Retinal pigment epithelial cell (primary cell): ENCODE measurements at regions not wholly inside any gene's neighbourhood (a gene's known extent, or its start where the extent isn't known, plus 50 kb on each side); places are given as distances from the start of the nearest gene placed in this dataset.
"Not testable (repeated sequence)": the region's sequence is repeated elsewhere in the genome, so short reads cannot be mapped to it uniquely, and the experiment has no call there.

Experiments
- DNase-seq: peaks from one replicate; pipeline ENCODE4 v3.0.0-alpha.2; 2010; ENCODE audit warnings: low read depth
- H3K4me3 ChIP-seq: 2 replicates; pipeline ENCODE4 v1.5.1; 2011; ENCODE audit warnings: mild to moderate bottlenecking, low read length, control low read depth, moderate library complexity
- CTCF ChIP-seq: conservative IDR thresholded peaks from 2 replicates; pipeline ENCODE4 v1.5.1; 2011; ENCODE audit warnings: low read depth, low read length, control low read depth, inconsistent platforms

DNA sequence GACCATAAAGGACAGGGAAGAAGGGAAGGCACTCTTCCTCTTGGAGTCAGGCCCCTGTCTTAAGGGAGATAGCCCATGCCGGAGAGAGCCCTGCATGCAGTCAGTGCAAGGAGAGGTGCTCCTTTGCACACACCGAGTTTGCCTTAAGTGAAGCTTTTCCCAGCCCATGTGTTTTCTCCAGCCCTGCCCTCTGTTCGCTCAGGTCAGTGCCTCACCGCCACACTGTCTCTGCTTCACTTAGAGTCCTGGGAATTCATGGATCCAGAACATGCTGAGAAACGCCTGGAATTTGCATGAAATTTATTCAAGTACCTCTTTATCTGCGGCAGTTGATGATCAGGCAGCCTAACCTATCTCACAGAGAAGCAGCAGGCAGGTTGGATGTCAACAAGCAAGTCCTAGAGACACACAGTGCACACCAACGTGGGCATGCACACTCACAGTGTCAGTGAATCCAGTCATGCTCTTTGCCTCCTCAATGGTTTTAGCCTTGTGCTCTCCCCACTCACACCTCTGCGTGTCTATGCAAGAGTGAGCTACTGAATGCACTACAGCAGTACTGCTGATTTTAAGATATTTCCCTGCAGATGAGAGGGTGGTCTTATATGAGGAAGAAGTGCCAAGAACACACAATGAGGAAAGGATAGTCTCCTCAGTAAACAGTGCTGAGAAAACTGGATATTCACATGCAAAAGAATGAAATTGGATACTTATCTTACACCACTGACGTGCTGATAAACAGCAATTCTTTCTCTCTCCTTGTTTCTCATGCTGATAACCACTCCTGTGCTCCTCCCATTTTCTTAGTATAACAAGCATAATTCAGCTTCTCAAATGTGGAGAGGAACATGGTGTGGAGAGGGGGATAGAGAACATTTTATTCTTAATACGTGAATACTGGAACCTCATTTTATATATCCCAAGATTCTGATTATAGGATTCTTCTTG, 295.1 kb upstream of the CDYL start:
- DNase-seq: no peak
- no peak overlapping the region for H3K4me3 ChIP-seq
- no peak for TF ChIP-seq CTCF

GRCh38 chr6:4478098-4478497, 298.1 kb upstream of the CDYL start:
- no peak for TF ChIP-seq CTCF
- DNase-seq: no peak
- no peak overlapping the region for H3K4me3 ChIP-seq

- no peak overlapping the region for H3K4me3 ChIP-seq
- TF ChIP-seq CTCF: no peak
- no peak for DNase-seq
These were observed 301.4 kb upstream of the CDYL start for GRCh38 chr6:4474810-4475209.

GRCh38 chr6:4472969-4473642, 303.1 kb upstream of the CDYL start:
- H3K4me3 ChIP-seq: no peak overlapping the region
- TF ChIP-seq CTCF: no peak
- DNase-seq: no peak

- no peak for TF ChIP-seq CTCF
These were observed 304.0 kb upstream of the CDYL start for GRCh38 chr6:4472222-4472621.

DNA sequence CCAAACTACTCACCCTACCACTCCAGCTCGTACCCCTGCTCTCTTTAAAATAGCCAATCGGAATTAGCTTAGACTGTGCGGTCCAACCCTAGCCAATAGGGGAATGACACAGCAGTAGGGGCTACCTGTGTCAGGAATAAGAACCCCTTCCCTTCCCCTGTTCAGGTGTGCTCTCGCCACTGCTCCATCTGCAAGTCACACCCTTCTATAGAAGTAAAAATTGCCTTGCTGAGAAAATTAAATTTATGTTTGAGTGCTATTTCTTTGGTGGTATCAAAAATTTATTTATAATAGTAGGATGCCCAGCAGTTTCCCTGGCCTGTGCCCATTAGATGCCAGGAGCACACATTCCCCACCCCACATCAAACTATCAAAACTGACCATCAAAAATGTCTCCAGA, 304.7 kb upstream of the CDYL start:
- not testable (repeated sequence) for DNase-seq, H3K4me3 ChIP-seq

More at GRCh38 chr6:4472222-4472621, 304.0 kb upstream of the CDYL start:
- no peak overlapping the region for H3K4me3 ChIP-seq
- no peak for DNase-seq

- no peak for DNase-seq
- TF ChIP-seq CTCF: no peak
- no peak overlapping the region for H3K4me3 ChIP-seq
These were observed 305.4 kb upstream of the CDYL start for GRCh38 chr6:4470698-4471210.
